ENCODE measurements at regions not wholly inside any gene's neighbourhood (a gene's known extent, or its start where the extent isn't known, plus 50 kb on each side); places are given as distances from the start of the nearest gene placed in this dataset.

DNA sequence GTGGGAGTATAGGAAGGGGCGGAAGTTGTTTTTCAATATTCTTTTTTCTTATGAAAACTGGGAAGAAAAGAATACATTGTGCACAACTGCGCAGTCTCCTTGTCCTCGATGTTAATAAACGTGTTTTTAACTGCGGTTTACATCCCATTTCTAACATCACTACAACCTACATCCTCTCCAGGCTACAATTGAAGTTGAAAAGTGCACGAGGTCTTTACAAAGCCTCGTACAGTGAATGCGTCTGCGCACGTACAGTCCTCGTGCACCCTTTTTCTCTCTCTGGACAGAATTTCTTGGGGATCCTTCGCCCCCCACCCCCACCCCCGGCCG is 102.4 kb downstream of the WT1 start:
- Mint-ChIP-seq H3K9me3 (peaks cover 29% of the 10 kb centered on the region), H3K27me3 (ENCODE audit: insufficient read depth, low read depth, poor library complexity) (peaks cover 27% of the 10 kb centered on the region), H3K4me3 (peak overlapping the region; percentile 75), H3K27ac (no peak overlapping the region), H3K36me3 (ENCODE audit: low read depth) (peaks cover 14% of the 10 kb centered on the region), H3K4me1 (peaks cover 14% of the 10 kb centered on the region)
- Histone ChIP-seq H3K4me2 (peak overlapping the region; percentile 91), H3K79me2 (replicated peaks; ENCODE audit: insufficient read depth) (no peaks in the 10 kb centered on the region), H3F3A (replicated peaks; ENCODE audit: low read depth) (peaks cover 6% of the 10 kb centered on the region), H3K27ac (ENCODE audit: low read depth) (no peak overlapping the region), H3K4me3 (peak overlapping the region; percentile 66), H4K20me1 (replicated peaks; ENCODE audit: insufficient read depth) (no peaks in the 10 kb centered on the region), H2AFZ (peak overlapping the region; percentile 99), H3K27me3 (ENCODE audit: insufficient read depth) (peaks cover 42% of the 10 kb centered on the region), H3K4me1 (ENCODE audit: insufficient read depth) (peaks cover 9% of the 10 kb centered on the region; the same call in 1 of the 2 replicates), H3K9me2 (ENCODE audit: insufficient read depth) (peaks cover 6% of the 10 kb centered on the region; the same call in 1 of the 2 replicates), H3K36me3 (ENCODE audit: insufficient read depth) (no peaks in the 10 kb centered on the region; the same call in 1 of the 2 replicates)
- DNase-seq (ENCODE audit: low spot score): no peak
- ATAC-seq: no peak
- TF ChIP-seq POLR2AphosphoS5 (IDR thresholded peaks at IDR 0.05; ENCODE audit: low read depth) (no peak), JUNB (IDR thresholded peaks at IDR 0.05; ENCODE audit: unreplicated experiment) (no peak), EZH2 (IDR thresholded peaks at IDR 0.05; ENCODE audit: low read depth, unreplicated experiment) (no peak), NANOG (IDR thresholded peaks at IDR 0.05; ENCODE audit: borderline replicate concordance) (no peak), ZNF114 (CRISPR knock-in tag; IDR thresholded peaks at IDR 0.05) (no peak), STAT1 (IDR thresholded peaks at IDR 0.05; ENCODE audit: unreplicated experiment) (no peak), EZH2phosphoT487 (IDR thresholded peaks at IDR 0.05; ENCODE audit: unreplicated experiment) (no peak), CREB1 (CRISPR knock-in tag; IDR thresholded peaks at IDR 0.05; ENCODE audit: low read depth) (no peak), ZNF331 (CRISPR knock-in tag; IDR thresholded peaks at IDR 0.05; ENCODE audit: low read depth) (no peak)
- TF ChIP-seq, protein P1, sequence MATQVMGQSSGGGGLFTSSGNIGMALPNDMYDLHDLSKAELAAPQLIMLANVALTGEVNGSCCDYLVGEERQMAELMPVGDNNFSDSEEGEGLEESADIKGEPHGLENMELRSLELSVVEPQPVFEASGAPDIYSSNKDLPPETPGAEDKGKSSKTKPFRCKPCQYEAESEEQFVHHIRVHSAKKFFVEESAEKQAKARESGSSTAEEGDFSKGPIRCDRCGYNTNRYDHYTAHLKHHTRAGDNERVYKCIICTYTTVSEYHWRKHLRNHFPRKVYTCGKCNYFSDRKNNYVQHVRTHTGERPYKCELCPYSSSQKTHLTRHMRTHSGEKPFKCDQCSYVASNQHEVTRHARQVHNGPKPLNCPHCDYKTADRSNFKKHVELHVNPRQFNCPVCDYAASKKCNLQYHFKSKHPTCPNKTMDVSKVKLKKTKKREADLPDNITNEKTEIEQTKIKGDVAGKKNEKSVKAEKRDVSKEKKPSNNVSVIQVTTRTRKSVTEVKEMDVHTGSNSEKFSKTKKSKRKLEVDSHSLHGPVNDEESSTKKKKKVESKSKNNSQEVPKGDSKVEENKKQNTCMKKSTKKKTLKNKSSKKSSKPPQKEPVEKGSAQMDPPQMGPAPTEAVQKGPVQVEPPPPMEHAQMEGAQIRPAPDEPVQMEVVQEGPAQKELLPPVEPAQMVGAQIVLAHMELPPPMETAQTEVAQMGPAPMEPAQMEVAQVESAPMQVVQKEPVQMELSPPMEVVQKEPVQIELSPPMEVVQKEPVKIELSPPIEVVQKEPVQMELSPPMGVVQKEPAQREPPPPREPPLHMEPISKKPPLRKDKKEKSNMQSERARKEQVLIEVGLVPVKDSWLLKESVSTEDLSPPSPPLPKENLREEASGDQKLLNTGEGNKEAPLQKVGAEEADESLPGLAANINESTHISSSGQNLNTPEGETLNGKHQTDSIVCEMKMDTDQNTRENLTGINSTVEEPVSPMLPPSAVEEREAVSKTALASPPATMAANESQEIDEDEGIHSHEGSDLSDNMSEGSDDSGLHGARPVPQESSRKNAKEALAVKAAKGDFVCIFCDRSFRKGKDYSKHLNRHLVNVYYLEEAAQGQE (IDR thresholded peaks at IDR 0.05; ENCODE audit: unreplicated experiment): no peak
- TF ChIP-seq, protein P2, sequence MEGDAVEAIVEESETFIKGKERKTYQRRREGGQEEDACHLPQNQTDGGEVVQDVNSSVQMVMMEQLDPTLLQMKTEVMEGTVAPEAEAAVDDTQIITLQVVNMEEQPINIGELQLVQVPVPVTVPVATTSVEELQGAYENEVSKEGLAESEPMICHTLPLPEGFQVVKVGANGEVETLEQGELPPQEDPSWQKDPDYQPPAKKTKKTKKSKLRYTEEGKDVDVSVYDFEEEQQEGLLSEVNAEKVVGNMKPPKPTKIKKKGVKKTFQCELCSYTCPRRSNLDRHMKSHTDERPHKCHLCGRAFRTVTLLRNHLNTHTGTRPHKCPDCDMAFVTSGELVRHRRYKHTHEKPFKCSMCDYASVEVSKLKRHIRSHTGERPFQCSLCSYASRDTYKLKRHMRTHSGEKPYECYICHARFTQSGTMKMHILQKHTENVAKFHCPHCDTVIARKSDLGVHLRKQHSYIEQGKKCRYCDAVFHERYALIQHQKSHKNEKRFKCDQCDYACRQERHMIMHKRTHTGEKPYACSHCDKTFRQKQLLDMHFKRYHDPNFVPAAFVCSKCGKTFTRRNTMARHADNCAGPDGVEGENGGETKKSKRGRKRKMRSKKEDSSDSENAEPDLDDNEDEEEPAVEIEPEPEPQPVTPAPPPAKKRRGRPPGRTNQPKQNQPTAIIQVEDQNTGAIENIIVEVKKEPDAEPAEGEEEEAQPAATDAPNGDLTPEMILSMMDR (conservative IDR thresholded peaks at IDR 0.05; ENCODE audit: low read depth in 2 of 2): no peak
- TF ChIP-seq, protein P3, sequence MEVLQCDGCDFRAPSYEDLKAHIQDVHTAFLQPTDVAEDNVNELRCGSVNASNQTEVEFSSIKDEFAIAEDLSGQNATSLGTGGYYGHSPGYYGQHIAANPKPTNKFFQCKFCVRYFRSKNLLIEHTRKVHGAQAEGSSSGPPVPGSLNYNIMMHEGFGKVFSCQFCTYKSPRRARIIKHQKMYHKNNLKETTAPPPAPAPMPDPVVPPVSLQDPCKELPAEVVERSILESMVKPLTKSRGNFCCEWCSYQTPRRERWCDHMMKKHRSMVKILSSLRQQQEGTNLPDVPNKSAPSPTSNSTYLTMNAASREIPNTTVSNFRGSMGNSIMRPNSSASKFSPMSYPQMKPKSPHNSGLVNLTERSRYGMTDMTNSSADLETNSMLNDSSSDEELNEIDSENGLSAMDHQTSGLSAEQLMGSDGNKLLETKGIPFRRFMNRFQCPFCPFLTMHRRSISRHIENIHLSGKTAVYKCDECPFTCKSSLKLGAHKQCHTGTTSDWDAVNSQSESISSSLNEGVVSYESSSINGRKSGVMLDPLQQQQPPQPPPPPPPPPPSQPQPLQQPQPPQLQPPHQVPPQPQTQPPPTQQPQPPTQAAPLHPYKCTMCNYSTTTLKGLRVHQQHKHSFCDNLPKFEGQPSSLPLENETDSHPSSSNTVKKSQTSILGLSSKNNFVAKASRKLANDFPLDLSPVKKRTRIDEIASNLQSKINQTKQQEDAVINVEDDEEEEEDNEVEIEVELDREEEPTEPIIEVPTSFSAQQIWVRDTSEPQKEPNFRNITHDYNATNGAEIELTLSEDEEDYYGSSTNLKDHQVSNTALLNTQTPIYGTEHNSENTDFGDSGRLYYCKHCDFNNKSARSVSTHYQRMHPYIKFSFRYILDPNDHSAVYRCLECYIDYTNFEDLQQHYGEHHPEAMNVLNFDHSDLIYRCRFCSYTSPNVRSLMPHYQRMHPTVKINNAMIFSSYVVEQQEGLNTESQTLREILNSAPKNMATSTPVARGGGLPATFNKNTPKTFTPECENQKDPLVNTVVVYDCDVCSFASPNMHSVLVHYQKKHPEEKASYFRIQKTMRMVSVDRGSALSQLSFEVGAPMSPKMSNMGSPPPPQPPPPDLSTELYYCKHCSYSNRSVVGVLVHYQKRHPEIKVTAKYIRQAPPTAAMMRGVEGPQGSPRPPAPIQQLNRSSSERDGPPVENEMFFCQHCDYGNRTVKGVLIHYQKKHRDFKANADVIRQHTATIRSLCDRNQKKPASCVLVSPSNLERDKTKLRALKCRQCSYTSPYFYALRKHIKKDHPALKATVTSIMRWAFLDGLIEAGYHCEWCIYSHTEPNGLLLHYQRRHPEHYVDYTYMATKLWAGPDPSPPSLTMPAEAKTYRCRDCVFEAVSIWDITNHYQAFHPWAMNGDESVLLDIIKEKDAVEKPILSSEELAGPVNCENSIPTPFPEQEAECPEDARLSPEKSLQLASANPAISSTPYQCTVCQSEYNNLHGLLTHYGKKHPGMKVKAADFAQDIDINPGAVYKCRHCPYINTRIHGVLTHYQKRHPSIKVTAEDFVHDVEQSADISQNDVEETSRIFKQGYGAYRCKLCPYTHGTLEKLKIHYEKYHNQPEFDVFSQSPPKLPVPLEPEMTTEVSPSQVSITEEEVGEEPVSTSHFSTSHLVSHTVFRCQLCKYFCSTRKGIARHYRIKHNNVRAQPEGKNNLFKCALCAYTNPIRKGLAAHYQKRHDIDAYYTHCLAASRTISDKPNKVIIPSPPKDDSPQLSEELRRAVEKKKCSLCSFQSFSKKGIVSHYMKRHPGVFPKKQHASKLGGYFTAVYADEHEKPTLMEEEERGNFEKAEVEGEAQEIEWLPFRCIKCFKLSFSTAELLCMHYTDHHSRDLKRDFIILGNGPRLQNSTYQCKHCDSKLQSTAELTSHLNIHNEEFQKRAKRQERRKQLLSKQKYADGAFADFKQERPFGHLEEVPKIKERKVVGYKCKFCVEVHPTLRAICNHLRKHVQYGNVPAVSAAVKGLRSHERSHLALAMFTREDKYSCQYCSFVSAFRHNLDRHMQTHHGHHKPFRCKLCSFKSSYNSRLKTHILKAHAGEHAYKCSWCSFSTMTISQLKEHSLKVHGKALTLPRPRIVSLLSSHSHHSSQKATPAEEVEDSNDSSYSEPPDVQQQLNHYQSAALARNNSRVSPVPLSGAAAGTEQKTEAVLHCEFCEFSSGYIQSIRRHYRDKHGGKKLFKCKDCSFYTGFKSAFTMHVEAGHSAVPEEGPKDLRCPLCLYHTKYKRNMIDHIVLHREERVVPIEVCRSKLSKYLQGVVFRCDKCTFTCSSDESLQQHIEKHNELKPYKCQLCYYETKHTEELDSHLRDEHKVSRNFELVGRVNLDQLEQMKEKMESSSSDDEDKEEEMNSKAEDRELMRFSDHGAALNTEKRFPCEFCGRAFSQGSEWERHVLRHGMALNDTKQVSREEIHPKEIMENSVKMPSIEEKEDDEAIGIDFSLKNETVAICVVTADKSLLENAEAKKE (CRISPR knock-in tag; IDR thresholded peaks at IDR 0.05): no peak
- TF ChIP-seq, protein P4, sequence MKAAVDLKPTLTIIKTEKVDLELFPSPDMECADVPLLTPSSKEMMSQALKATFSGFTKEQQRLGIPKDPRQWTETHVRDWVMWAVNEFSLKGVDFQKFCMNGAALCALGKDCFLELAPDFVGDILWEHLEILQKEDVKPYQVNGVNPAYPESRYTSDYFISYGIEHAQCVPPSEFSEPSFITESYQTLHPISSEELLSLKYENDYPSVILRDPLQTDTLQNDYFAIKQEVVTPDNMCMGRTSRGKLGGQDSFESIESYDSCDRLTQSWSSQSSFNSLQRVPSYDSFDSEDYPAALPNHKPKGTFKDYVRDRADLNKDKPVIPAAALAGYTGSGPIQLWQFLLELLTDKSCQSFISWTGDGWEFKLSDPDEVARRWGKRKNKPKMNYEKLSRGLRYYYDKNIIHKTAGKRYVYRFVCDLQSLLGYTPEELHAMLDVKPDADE (IDR thresholded peaks at IDR 0.05): no peak

All from GM23338 (cell line).